HAP-1 (cell line): ENCODE measurements at regions not wholly inside any gene's neighbourhood (a gene's known extent, or its start where the extent isn't known, plus 50 kb on each side); places are given as distances from the start of the nearest gene placed in this dataset.

Experiments
- DNase-seq, 2 experiments: peaks; one replicate each; pipeline ENCODE4 v3.0.0-alpha.2; 2016 to 2020; ENCODE audit warnings: low spot score in 2 of 2
- H3K27me3 ChIP-seq: fragments of 250-450 bp; sonication (Bioruptor Pico); 2 replicates; pipeline ENCODE4 v1.5.1; 2020; ENCODE audit warnings: low read depth, mild to moderate bottlenecking, moderate library complexity
- H3K36me3 ChIP-seq: fragments of 250-450 bp; sonication (Bioruptor Pico); replicated peaks from 2 replicates; pipeline ENCODE4 v1.5.1; 2020; ENCODE audit warnings: mild to moderate bottlenecking
- H3K4me1 ChIP-seq: fragments of 250-450 bp; sonication (Bioruptor Pico); 2 replicates; pipeline ENCODE4 v1.5.1; 2020; ENCODE audit warnings: mild to moderate bottlenecking
- H3K4me3 ChIP-seq: fragments of 250-450 bp; sonication (Bioruptor Pico); 2 replicates; pipeline ENCODE4 v1.5.1; 2020; ENCODE audit warnings: mild to moderate bottlenecking, moderate library complexity
- H3K9me3 ChIP-seq: fragments of 250-450 bp; sonication (Bioruptor Pico); 2 replicates; pipeline ENCODE4 v1.5.1; 2020; ENCODE audit warnings: mild to moderate bottlenecking, moderate library complexity
- in situ Hi-C: fragments of 300-500 bp; cut with MboI; formaldehyde crosslinking; loops from 3 replicates; pipeline ENCODE4 v1.14.3; 2020; ENCODE audit warnings: low sequenced_read_pairs, inconsistent platforms, mixed read lengths

DNA sequence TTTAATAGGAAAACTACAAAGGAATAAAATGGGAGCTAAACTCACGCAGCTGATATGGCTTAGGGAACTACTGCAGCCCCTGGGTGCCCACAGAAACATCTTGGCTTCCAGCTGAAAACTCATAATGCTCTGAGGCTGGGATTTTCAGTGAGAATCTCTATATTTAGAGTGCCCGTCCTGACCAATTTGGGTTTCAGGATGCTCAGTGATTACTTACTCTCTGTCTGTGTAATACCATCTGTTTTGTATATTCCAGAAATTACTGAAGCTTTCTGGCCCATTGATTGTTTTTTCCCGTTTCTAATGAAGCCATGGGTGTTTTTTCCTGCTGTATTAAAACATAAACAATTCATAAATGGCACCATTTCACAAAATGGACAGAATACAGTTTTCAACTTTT, 50.6 kb upstream of the ZNF385D start:
- no peaks in the 10 kb centered on the region for H3K9me3 ChIP-seq
- DNase-seq: no peak
- H3K4me1 ChIP-seq: no peaks in the 10 kb centered on the region
- in situ Hi-C loops: no loop called here
- H3K27me3 ChIP-seq: no peaks in the 10 kb centered on the region
- H3K36me3 ChIP-seq: no peaks in the 10 kb centered on the region
- H3K4me3 ChIP-seq: no peak overlapping the region

GRCh38 chr3:21803604-21804003, 52.6 kb upstream of the ZNF385D start:
- no peaks in the 10 kb centered on the region for H3K27me3 ChIP-seq
- in situ Hi-C loops: no loop called here
- no peak for DNase-seq

GRCh38 chr3:21804330-21804729, 53.3 kb upstream of the ZNF385D start:
- DNase-seq: no peak
- no peaks in the 10 kb centered on the region for H3K9me3 ChIP-seq
- H3K27me3 ChIP-seq: no peaks in the 10 kb centered on the region
- H3K4me3 ChIP-seq: no peak overlapping the region
- no peaks in the 10 kb centered on the region for H3K4me1 ChIP-seq
- in situ Hi-C loops: no loop called here
- no peaks in the 10 kb centered on the region for H3K36me3 ChIP-seq

More at GRCh38 chr3:21803604-21804003, 52.6 kb upstream of the ZNF385D start:
- H3K4me1 ChIP-seq: no peaks in the 10 kb centered on the region
- no peaks in the 10 kb centered on the region for H3K36me3 ChIP-seq
- no peak overlapping the region for H3K4me3 ChIP-seq
- no peaks in the 10 kb centered on the region for H3K9me3 ChIP-seq

DNA sequence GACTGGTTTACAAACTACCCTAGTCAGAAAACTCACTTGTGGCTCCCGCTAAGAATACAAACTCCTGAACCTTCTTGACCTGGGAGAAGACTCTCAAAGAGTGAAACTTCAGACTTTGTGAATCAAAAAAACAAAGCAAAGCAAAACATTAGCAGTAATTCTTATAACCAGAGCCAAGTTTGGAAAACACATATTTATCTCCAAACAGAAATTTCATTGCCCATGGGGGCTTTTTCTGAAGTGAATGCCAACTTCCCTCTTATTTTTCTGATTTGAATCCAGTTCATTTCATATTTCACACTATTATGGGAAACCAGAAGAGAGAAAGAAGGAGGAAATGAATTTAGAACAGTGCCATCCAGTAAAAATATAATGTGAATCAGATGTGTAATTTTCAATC, 55.7 kb upstream of the ZNF385D start:
- Histone ChIP-seq H3K36me3 (no peaks in the 10 kb centered on the region), H3K9me3 (no peaks in the 10 kb centered on the region), H3K27me3 (no peaks in the 10 kb centered on the region), H3K4me3 (no peak overlapping the region), H3K4me1 (no peaks in the 10 kb centered on the region)
- DNase-seq: no peak
- in situ Hi-C loops: no loop called here

GRCh38 chr3:21825684-21826083, 74.7 kb upstream of the ZNF385D start:
- Histone ChIP-seq H3K36me3 (no peaks in the 10 kb centered on the region), H3K4me1 (no peaks in the 10 kb centered on the region), H3K4me3 (no peak overlapping the region), H3K9me3 (no peaks in the 10 kb centered on the region), H3K27me3 (no peaks in the 10 kb centered on the region)
- DNase-seq: peak in 1 of 2 experiments; percentile 7
- in situ Hi-C loops: no loop called here

DNA sequence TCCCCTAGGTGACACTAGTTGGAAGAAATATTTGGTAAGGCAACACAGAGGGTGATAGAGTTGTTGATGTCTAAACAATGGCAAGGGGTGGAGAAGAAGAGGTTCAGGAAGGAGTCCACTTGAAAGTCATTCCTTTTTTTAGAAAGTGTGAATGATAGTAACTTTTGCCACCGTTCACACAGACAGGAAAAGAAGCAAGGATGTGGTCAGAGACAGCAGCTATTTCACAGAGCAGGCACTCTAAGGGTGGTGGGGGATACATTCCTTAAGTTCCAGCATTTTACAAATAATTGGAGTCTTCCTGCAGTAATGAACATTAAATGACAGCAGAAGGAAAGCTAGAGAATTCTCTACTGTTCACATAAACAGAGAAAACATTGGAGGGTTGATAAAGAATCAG, 75.4 kb upstream of the ZNF385D start:
- in situ Hi-C loops: no loop called here
- H3K4me3 ChIP-seq: no peak overlapping the region
- no peaks in the 10 kb centered on the region for H3K4me1 ChIP-seq
- no peaks in the 10 kb centered on the region for H3K36me3 ChIP-seq
- no peaks in the 10 kb centered on the region for H3K27me3 ChIP-seq
- DNase-seq: no peak
- no peaks in the 10 kb centered on the region for H3K9me3 ChIP-seq

DNA sequence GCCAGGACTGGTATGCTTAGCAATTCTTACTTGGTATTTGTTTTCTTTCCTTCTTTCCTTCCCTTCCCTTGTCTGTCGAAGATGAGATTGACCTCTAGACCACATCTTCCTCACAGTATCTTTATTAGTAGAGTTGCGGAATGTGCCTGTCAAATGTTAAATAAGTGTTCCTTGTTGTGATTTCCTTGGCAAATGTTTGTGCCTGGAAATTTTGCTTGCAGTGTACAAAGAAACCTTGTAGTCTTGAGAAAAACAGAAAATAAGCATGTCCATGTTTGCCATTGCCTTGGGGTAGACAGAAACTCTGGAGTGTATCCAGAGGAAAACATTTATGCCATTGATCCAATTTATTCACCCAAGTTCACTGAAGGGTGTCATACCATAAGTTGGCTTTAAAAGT, 79.5 kb upstream of the ZNF385D start:
- in situ Hi-C loops: no loop called here
- no peaks in the 10 kb centered on the region for H3K4me1 ChIP-seq
- no peak for DNase-seq
- no peak overlapping the region for H3K4me3 ChIP-seq
- no peaks in the 10 kb centered on the region for H3K27me3 ChIP-seq
- no peaks in the 10 kb centered on the region for H3K9me3 ChIP-seq
- H3K36me3 ChIP-seq: no peaks in the 10 kb centered on the region

DNA sequence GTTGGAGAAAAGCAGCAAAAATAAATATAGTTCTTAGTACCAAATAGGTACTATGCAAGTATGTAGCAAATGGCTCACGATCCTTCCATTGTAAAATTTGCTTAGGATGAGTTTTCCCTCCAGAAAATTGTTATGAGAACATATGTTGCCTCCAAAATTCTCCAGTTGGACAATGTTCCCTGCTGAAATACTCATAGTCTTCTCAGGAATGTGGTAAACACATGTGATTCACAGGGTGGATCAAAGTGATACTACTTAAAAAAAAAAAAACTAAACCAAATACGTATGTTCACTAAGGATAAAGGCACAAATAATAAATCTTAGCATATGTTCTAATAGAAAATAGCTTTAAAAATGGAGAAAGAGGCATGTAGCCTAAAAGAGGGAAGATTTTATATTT, 84.3 kb upstream of the ZNF385D start:
- in situ Hi-C loops: no loop called here
- Histone ChIP-seq H3K9me3 (no peaks in the 10 kb centered on the region), H3K27me3 (no peaks in the 10 kb centered on the region), H3K4me1 (no peaks in the 10 kb centered on the region), H3K36me3 (no peaks in the 10 kb centered on the region), H3K4me3 (no peak overlapping the region)
- DNase-seq: no peak

DNA sequence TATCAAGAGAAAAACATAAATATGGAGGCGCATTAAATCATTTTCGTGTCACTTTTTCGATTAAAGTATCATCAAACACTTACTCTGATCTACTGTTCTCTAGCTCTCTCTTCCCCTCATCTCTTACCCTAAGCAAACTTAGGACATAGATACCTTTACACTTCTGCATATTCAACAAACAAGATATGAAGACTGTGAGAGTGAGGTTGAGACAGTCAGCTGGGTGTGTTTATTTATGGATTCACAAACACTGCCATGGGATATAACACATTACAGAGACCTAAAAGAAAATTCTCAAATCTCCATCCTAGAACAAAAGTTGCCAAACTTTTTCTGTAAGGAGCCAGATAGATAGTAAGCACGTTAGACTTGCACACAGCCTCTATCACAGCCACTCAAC, 85.2 kb upstream of the ZNF385D start:
- DNase-seq: no peak

DNA sequence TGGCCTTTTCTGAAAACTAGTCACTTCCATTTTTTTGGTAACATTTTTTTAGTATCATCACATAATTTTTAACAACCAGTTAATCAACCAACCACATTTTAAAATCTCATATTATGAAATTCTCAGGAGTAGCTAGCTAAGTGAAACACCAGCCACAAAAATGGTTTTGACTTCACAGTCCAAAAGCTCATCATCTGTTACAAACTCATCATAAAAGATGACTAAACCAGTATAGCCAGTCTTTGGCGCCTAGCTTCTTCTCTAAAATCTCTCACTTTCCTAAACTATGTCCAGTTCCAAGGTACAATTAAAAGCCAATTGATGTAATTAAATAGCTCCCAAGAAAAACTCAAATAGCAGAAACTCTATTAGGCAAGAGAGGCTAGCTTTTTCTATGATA, 88.2 kb upstream of the ZNF385D start:
- DNase-seq: no peak
- no peaks in the 10 kb centered on the region for H3K36me3 ChIP-seq
- in situ Hi-C loops: no loop called here
- no peaks in the 10 kb centered on the region for H3K4me1 ChIP-seq
- no peak overlapping the region for H3K4me3 ChIP-seq
- H3K9me3 ChIP-seq: no peaks in the 10 kb centered on the region
- no peaks in the 10 kb centered on the region for H3K27me3 ChIP-seq

More for the DNA sequence above, 85.2 kb upstream of the ZNF385D start:
- no peaks in the 10 kb centered on the region for H3K36me3 ChIP-seq
- H3K4me1 ChIP-seq: no peaks in the 10 kb centered on the region
- H3K4me3 ChIP-seq: no peak overlapping the region
- in situ Hi-C loops: no loop called here
- no peaks in the 10 kb centered on the region for H3K27me3 ChIP-seq
- H3K9me3 ChIP-seq: no peaks in the 10 kb centered on the region

- Histone ChIP-seq H3K36me3 (no peaks in the 10 kb centered on the region), H3K4me1 (no peaks in the 10 kb centered on the region), H3K4me3 (no peak overlapping the region), H3K9me3 (no peaks in the 10 kb centered on the region), H3K27me3 (no peaks in the 10 kb centered on the region)
- peak in 1 of 2 experiments; percentile 8 for DNase-seq
- in situ Hi-C loops: no loop called here
Measured at GRCh38 chr3:21839592-21839991, 88.6 kb upstream of the ZNF385D start.

DNA sequence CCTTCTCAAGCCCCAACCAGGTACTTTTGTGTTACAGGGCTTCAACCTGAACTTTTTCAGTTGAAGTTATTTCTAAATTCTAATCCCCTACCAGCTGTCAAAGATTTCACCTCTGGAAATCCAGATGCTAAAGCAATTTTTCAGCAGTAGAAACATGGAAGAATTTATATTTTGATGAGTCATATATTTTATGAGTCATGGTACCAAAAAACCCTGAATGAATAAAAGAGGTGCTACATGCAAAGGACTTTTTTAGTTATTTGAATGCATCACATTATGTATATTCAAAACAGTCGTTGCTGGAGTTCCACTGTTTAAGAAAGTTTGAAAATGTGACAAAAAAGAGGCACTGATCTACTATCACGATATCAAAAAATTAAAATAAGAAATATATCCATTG, 96.0 kb upstream of the ZNF385D start:
- in situ Hi-C loops: no loop called here
- Histone ChIP-seq H3K36me3 (no peaks in the 10 kb centered on the region), H3K9me3 (no peaks in the 10 kb centered on the region), H3K4me3 (no peak overlapping the region), H3K4me1 (no peaks in the 10 kb centered on the region), H3K27me3 (no peaks in the 10 kb centered on the region)
- DNase-seq: no peak

GRCh38 chr3:21859124-21860081, 108.4 kb upstream of the ZNF385D start:
- H3K9me3 ChIP-seq: no peaks in the 10 kb centered on the region
- H3K4me1 ChIP-seq: no peaks in the 10 kb centered on the region
- no peak for DNase-seq
- H3K36me3 ChIP-seq: no peaks in the 10 kb centered on the region
- in situ Hi-C loops: no loop called here
- no peaks in the 10 kb centered on the region for H3K27me3 ChIP-seq
- H3K4me3 ChIP-seq: no peak overlapping the region

GRCh38 chr3:21860082-21860475, 109.1 kb upstream of the ZNF385D start:
- in situ Hi-C loops: no loop called here
- no peaks in the 10 kb centered on the region for H3K27me3 ChIP-seq
- H3K4me1 ChIP-seq: no peaks in the 10 kb centered on the region
- H3K4me3 ChIP-seq: no peak overlapping the region
- no peak for DNase-seq
- no peaks in the 10 kb centered on the region for H3K9me3 ChIP-seq
- H3K36me3 ChIP-seq: no peaks in the 10 kb centered on the region

- H3K9me3 ChIP-seq: no peaks in the 10 kb centered on the region
- in situ Hi-C loops: no loop called here
- H3K27me3 ChIP-seq: no peaks in the 10 kb centered on the region
- no peak for DNase-seq
- H3K36me3 ChIP-seq: no peaks in the 10 kb centered on the region
- H3K4me3 ChIP-seq: no peak overlapping the region
- no peaks in the 10 kb centered on the region for H3K4me1 ChIP-seq
Measured at GRCh38 chr3:21860657-21861056, 109.6 kb upstream of the ZNF385D start.
